ENCODE measurements at regions not wholly inside any gene's neighbourhood (a gene's known extent, or its start where the extent isn't known, plus 50 kb on each side); places are given as distances from the start of the nearest gene placed in this dataset.

DNA sequence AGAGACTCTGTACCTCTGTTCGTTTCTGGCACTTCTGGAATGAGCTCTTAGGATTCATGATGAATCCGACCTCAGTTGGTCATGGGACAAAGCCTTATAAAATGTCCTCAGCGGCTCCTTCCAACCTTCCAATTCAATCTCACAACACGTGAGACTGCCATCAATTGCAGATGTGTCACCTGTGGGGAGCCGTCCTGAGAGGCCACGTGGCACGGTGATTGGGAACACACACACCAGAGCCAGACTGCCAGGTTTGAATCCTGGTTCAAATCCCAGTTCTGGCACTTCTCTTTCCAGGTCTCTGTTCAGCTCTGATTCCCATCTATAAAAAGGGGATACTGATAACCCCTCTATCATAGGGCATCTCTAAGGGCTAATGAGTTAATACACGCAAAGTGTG is 124.5 kb downstream of the ANKRD60 start:
- TF ChIP-seq POLR2A (IDR thresholded peaks at IDR 0.05) (no peak), EP300 (IDR thresholded peaks at IDR 0.05) (no peak)
- TF ChIP-seq, protein P1, sequence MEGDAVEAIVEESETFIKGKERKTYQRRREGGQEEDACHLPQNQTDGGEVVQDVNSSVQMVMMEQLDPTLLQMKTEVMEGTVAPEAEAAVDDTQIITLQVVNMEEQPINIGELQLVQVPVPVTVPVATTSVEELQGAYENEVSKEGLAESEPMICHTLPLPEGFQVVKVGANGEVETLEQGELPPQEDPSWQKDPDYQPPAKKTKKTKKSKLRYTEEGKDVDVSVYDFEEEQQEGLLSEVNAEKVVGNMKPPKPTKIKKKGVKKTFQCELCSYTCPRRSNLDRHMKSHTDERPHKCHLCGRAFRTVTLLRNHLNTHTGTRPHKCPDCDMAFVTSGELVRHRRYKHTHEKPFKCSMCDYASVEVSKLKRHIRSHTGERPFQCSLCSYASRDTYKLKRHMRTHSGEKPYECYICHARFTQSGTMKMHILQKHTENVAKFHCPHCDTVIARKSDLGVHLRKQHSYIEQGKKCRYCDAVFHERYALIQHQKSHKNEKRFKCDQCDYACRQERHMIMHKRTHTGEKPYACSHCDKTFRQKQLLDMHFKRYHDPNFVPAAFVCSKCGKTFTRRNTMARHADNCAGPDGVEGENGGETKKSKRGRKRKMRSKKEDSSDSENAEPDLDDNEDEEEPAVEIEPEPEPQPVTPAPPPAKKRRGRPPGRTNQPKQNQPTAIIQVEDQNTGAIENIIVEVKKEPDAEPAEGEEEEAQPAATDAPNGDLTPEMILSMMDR (IDR thresholded peaks at IDR 0.05): no peak
- no peaks in the 10 kb centered on the region for H3K9me3 ChIP-seq
- no peak overlapping the region for H3K27ac ChIP-seq
- no peaks in the 10 kb centered on the region for H3K36me3 ChIP-seq
- no peak for DNase-seq (ENCODE audit: low spot score in 2 of 2)
- 94 to 95% methylated on average over 8 of the region's 8 CpGs for WGBS, 2 donors
- no peak overlapping the region for H3K4me3 ChIP-seq
- no peaks in the 10 kb centered on the region for H3K27me3 ChIP-seq
- peaks cover 0 to 22% (median 0%) of the 10 kb centered on the region in 4 donors for H3K4me1 ChIP-seq

DNA sequence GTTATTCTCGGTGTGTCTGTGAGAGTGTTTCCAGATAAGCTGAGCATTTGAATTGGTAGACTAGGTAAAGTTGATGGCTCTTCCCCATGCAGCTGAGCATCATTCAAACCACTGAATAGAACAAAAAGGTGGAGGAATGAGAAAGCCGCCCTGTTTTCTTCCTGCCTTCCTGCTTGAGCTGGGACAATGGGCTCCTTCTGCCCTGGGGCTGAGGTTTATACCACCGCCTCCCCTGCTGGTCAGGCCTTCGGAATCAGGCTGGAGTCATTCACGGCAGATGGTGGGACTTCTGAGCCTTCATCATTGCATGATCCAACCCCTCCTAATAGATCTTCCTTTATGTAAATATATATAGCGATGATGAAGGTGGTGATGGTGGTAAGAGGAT is 124.9 kb downstream of the ANKRD60 start:
- Histone ChIP-seq H3K36me3 (no peaks in the 10 kb centered on the region), H3K27ac (no peak overlapping the region), H3K27me3 (no peaks in the 10 kb centered on the region), H3K4me1 (peaks cover 0 to 22% (median 0%) of the 10 kb centered on the region in 4 donors), H3K4me3 (no peak overlapping the region), H3K9me3 (no peaks in the 10 kb centered on the region)
- WGBS, 2 donors: 95% methylated on average over 6 of the region's 6 CpGs
- TF ChIP-seq POLR2A (IDR thresholded peaks at IDR 0.05): no peak
- TF ChIP-seq, protein P1 (IDR thresholded peaks at IDR 0.05): no peak
- TF ChIP-seq EP300 (IDR thresholded peaks at IDR 0.05): no peak
- no peak for DNase-seq (ENCODE audit: low spot score in 2 of 2)

GRCh38 chr20:58102744-58103516 is 125.5 kb downstream of the ANKRD60 start:
- H3K4me3 ChIP-seq: no peak overlapping the region
- no peak overlapping the region for H3K27ac ChIP-seq
- TF ChIP-seq, protein P1 (IDR thresholded peaks at IDR 0.05): no peak
- TF ChIP-seq EP300 (IDR thresholded peaks at IDR 0.05): no peak
- TF ChIP-seq POLR2A (IDR thresholded peaks at IDR 0.05): no peak
- no peaks in the 10 kb centered on the region for H3K9me3 ChIP-seq
- no peaks in the 10 kb centered on the region for H3K36me3 ChIP-seq
- H3K4me1 ChIP-seq: peaks cover 0 to 22% (median 0%) of the 10 kb centered on the region in 4 donors
- DNase-seq (ENCODE audit: low spot score in 2 of 2): no peak
- 59 to 69% methylated on average over 7 of the region's 7 CpGs for WGBS, 2 donors
- no peaks in the 10 kb centered on the region for H3K27me3 ChIP-seq

DNA sequence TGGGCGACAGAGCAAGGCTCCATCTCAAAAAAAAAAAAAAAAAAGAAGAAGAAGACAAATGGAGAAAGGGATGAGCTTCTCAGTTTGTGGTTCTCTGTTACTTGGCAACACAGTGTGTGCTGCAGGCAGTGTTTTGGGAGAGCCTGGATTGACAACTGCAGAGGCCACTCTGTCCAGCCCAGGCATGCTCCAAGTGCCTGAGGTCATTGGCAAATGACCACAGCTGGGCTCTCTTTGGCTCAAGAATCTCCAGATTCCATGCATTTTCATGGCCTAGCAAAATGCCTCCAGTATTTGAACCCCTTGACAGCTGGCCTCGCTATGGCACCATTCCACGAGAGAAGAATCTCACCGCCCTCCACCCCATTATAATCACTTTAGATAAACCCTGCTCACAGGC is 126.2 kb downstream of the ANKRD60 start:
- WGBS, 2 donors: 53 to 71% methylated on average over 4 of the region's 4 CpGs

More for the DNA sequence above, 126.2 kb downstream of the ANKRD60 start:
- no peak for DNase-seq (ENCODE audit: low spot score in 2 of 2)
- Histone ChIP-seq H3K9me3 (no peaks in the 10 kb centered on the region), H3K36me3 (no peaks in the 10 kb centered on the region), H3K4me1 (peaks cover 0 to 22% (median 0%) of the 10 kb centered on the region in 4 donors), H3K27ac (no peak overlapping the region), H3K27me3 (no peaks in the 10 kb centered on the region), H3K4me3 (no peak overlapping the region)
- TF ChIP-seq, protein P1 (IDR thresholded peaks at IDR 0.05): no peak
- TF ChIP-seq EP300 (IDR thresholded peaks at IDR 0.05) (no peak), POLR2A (IDR thresholded peaks at IDR 0.05) (no peak)

All from tibial nerve (tissue), 4 donors.